HEK293 (cell line): ENCODE measurements at regions not wholly inside any gene's neighbourhood (a gene's known extent, or its start where the extent isn't known, plus 50 kb on each side); places are given as distances from the start of the nearest gene placed in this dataset.
A peak's percentile ranks its signal among the peaks of the same experiment; 100 is the strongest.

Source experiments
- CTCF ChIA-PET: fragments of 350-600 bp; formaldehyde crosslinking; extraction: SDS; loops from one replicate; lab custom pipeline; 2021; ENCODE audit warnings: antibody characterized with exemption; lab: Yijun Ruan, JAX
- POLR2A ChIA-PET: fragments of 300-600 bp; formaldehyde crosslinking; extraction: SDS; loops from one replicate; lab custom pipeline; 2020; ENCODE audit warnings: antibody characterized with exemption, inconsistent platforms; lab: Yijun Ruan, JAX
- H3K27ac ChIP-seq: fragments of 200-500 bp; sonication (Bioruptor generic); 2 replicates; pipeline ENCODE4 v1.5.1; 2014; ENCODE audit warnings: low read depth, low read length, control low read depth, inconsistent platforms; ENCODE audit errors: extremely low read depth
- H3K36me3 ChIP-seq, 2 experiments: fragments of 200-500 bp in 1 of 2; sonication (Bioruptor generic) in 1 of 2; 1 replicate in 1 of 2; 2 replicates in 1 of 2; pipeline ENCODE4 v1.5.1; 2014 to 2017; ENCODE audit warnings: inconsistent platforms in 2 of 2, low read length in 2 of 2; ENCODE audit not compliant: control insufficient read depth in 2 of 2, insufficient read depth in 1 of 2
- H3K4me1 ChIP-seq: fragments of 200-500 bp; sonication (Bioruptor generic); 2 replicates; pipeline ENCODE4 v1.5.1; 2014; ENCODE audit warnings: mild to moderate bottlenecking, low read length, inconsistent platforms; ENCODE audit not compliant: control insufficient read depth, insufficient read depth
- H3K4me3 ChIP-seq: 2 replicates; pipeline ENCODE4 v1.5.1; 2011; ENCODE audit warnings: low read depth, mild to moderate bottlenecking, control low read depth, low read length, moderate library complexity
- H3K9me3 ChIP-seq: fragments of 200-500 bp; sonication (Bioruptor generic); 2 replicates; pipeline ENCODE4 v1.5.1; 2014; ENCODE audit warnings: low read depth, low read length, inconsistent platforms; ENCODE audit not compliant: control insufficient read depth, insufficient read depth
- TCF7L2 ChIP-seq: IDR thresholded peaks from 2 replicates; pipeline ENCODE4 v1.6.1; 2011; ENCODE audit warnings: low read depth, mild to moderate bottlenecking, inconsistent platforms, low read length, moderate library complexity, borderline replicate concordance
- YY2 ChIP-seq: fragments of 450-650 bp; formaldehyde crosslinking; IDR thresholded peaks from 2 replicates; pipeline ENCODE4 v1.5.1; 2016; ENCODE audit warnings: missing biosample characterization, missing genetic modification characterization
- ZFHX2 ChIP-seq: fragments of 450-650 bp; formaldehyde crosslinking; conservative IDR thresholded peaks from 2 replicates; pipeline ENCODE4 v1.5.1; 2016; ENCODE audit warnings: missing biosample characterization, missing genetic modification characterization
- ZFP37 ChIP-seq: fragments of 450-650 bp; formaldehyde crosslinking; IDR thresholded peaks from 2 replicates; pipeline ENCODE4 v1.5.1; 2016; ENCODE audit warnings: missing biosample characterization, missing genetic modification characterization
- ZNF146 ChIP-seq: fragments of 450-650 bp; formaldehyde crosslinking; IDR thresholded peaks from 2 replicates; pipeline ENCODE4 v1.5.1; 2016; ENCODE audit warnings: missing biosample characterization, missing genetic modification characterization
- ZNF169 ChIP-seq: fragments of 450-650 bp; formaldehyde crosslinking; IDR thresholded peaks from 2 replicates; pipeline ENCODE4 v1.5.1; 2016; ENCODE audit warnings: missing biosample characterization, missing genetic modification characterization
- ZNF175 ChIP-seq: fragments of 450-650 bp; formaldehyde crosslinking; IDR thresholded peaks from 2 replicates; pipeline ENCODE4 v1.5.1; 2016; ENCODE audit warnings: missing biosample characterization, missing genetic modification characterization
- ZNF311 ChIP-seq: fragments of 450-650 bp; formaldehyde crosslinking; IDR thresholded peaks from 2 replicates; pipeline ENCODE4 v1.5.1; 2017; ENCODE audit warnings: missing biosample characterization, missing genetic modification characterization, borderline replicate concordance
- ZNF433 ChIP-seq: fragments of 450-650 bp; formaldehyde crosslinking; IDR thresholded peaks from 2 replicates; pipeline ENCODE4 v1.5.1; 2016; ENCODE audit warnings: missing biosample characterization, missing genetic modification characterization, low read depth
- ZNF610 ChIP-seq: fragments of 450-650 bp; formaldehyde crosslinking; IDR thresholded peaks from 2 replicates; pipeline ENCODE4 v1.5.1; 2016; ENCODE audit warnings: missing biosample characterization, missing genetic modification characterization, borderline replicate concordance
- ZNF654 ChIP-seq: fragments of 450-650 bp; formaldehyde crosslinking; IDR thresholded peaks from 2 replicates; pipeline ENCODE4 v1.5.1; 2016; ENCODE audit warnings: low read depth, missing biosample characterization, missing genetic modification characterization
- ZNF707 ChIP-seq: fragments of 450-650 bp; formaldehyde crosslinking; IDR thresholded peaks from 2 replicates; pipeline ENCODE4 v1.5.1; 2016; ENCODE audit warnings: missing biosample characterization, missing genetic modification characterization
- ZSCAN16 ChIP-seq: fragments of 450-650 bp; formaldehyde crosslinking; IDR thresholded peaks from 2 replicates; pipeline ENCODE4 v1.5.1; 2016; ENCODE audit warnings: missing biosample characterization, missing genetic modification characterization
- ZXDB ChIP-seq: fragments of 450-650 bp; formaldehyde crosslinking; IDR thresholded peaks from 2 replicates; pipeline ENCODE4 v1.5.1; 2016; ENCODE audit warnings: missing biosample characterization, missing genetic modification characterization
- TF ChIP-seq, protein P1 (sequence below): fragments of 450-650 bp; formaldehyde crosslinking; IDR thresholded peaks from 2 replicates; pipeline ENCODE4 v1.5.1; 2017; ENCODE audit warnings: missing biosample characterization, missing genetic modification characterization
- TF ChIP-seq, protein P2 (sequence below): fragments of 450-650 bp; formaldehyde crosslinking; IDR thresholded peaks from 2 replicates; pipeline ENCODE4 v1.5.1; 2016; ENCODE audit warnings: missing biosample characterization, missing genetic modification characterization
- TF ChIP-seq, protein P3 (sequence below): fragments of 450-650 bp; formaldehyde crosslinking; IDR thresholded peaks from 2 replicates; pipeline ENCODE4 v1.5.1; 2016; ENCODE audit warnings: missing biosample characterization, missing genetic modification characterization
- TF ChIP-seq, protein P4 (sequence below): fragments of 450-650 bp; formaldehyde crosslinking; IDR thresholded peaks from 2 replicates; pipeline ENCODE4 v1.5.1; 2016; ENCODE audit warnings: missing biosample characterization, missing genetic modification characterization
- TF ChIP-seq, protein P5 (sequence below): fragments of 450-650 bp; IDR thresholded peaks from 2 replicates; pipeline ENCODE4 v1.5.1; 2018; ENCODE audit warnings: missing biosample characterization, missing genetic modification characterization

DNA sequence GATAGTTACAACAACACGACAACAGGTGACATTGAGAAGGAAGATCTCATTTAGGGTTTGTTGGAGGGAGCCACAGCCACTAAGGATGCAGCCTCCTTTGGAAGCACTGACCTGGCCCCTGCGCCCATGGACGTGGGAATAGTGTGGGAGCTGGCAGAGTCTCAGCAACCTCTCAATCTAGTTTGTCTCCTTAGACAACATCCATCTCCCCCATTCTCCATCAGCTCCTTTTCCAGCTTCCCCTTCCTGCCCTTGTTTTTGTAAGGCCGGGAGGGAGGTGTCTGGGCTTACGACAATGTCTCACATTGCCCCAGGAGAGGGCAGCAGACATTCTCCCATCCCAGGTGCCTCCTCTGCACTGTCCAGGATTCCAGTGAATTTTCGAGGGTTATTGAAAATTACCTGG, 170.2 kb upstream of the PZP start (continued):
- TF ChIP-seq, protein P1, sequence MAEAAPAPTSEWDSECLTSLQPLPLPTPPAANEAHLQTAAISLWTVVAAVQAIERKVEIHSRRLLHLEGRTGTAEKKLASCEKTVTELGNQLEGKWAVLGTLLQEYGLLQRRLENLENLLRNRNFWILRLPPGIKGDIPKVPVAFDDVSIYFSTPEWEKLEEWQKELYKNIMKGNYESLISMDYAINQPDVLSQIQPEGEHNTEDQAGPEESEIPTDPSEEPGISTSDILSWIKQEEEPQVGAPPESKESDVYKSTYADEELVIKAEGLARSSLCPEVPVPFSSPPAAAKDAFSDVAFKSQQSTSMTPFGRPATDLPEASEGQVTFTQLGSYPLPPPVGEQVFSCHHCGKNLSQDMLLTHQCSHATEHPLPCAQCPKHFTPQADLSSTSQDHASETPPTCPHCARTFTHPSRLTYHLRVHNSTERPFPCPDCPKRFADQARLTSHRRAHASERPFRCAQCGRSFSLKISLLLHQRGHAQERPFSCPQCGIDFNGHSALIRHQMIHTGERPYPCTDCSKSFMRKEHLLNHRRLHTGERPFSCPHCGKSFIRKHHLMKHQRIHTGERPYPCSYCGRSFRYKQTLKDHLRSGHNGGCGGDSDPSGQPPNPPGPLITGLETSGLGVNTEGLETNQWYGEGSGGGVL (tag by site-specific recombination): no peak

DNA sequence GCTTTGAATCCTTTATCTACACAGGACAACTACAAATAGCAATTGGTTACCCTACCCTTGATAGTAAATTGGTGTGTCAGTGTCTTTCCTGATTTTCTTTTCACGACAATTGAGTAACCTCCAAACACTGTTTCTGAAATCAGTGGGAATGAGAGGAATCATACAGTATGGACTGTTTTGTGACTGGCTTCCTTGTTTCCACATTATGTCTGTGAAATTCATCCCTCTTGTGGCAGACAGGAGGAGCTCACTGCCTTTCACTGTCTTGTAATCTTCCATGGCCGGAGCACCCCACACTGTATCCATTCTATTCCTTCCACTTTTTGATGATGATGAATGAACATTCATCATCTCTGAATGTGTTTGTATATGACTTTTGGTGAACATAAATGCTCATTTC, 164.0 kb upstream of the PZP start:
- TF ChIP-seq ZNF610 (tag by site-specific recombination) (no peak), ZNF654 (tag by site-specific recombination) (0 out of 2 replicates have a peak, but pooled peaks have one; percentile 7)
- POLR2A ChIA-PET: no interaction called here
- Histone ChIP-seq H3K36me3 (no peaks in the 10 kb centered on the region), H3K27ac (no peak overlapping the region), H3K4me3 (no peak overlapping the region), H3K4me1 (no peaks in the 10 kb centered on the region), H3K9me3 (no peaks in the 10 kb centered on the region)
- CTCF ChIA-PET: interaction anchor here (0.6 to 1.3 kb wide), 3 partner anchors 41 to 292 kb away, joined by 3 to 4 read pairs (median 3); no protein-coding TSS in a partner anchor

DNA sequence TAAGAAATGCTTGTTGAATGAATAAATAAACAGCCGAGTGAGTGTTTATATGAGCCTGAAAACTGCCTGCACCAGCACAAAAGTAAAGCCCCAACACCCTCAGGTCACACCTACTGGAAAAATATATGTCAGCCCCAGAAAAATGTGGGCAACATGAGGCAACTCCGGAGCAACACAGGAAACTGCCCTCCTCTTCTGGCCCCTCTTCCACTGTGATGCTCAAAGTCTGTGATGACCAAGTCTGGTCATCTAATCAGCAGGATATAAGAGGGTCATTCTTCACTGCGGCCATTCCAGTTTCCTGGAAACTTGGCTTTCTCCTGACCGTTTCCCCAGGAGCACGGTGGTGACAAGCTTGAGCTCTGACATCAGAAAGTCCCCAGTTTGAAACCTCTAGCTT, 159.6 kb upstream of the PZP start:
- no peak for TF ChIP-seq ZNF175 (tag by site-specific recombination)
- no peak for TF ChIP-seq ZXDB (tag by site-specific recombination)
- TF ChIP-seq, protein P2, sequence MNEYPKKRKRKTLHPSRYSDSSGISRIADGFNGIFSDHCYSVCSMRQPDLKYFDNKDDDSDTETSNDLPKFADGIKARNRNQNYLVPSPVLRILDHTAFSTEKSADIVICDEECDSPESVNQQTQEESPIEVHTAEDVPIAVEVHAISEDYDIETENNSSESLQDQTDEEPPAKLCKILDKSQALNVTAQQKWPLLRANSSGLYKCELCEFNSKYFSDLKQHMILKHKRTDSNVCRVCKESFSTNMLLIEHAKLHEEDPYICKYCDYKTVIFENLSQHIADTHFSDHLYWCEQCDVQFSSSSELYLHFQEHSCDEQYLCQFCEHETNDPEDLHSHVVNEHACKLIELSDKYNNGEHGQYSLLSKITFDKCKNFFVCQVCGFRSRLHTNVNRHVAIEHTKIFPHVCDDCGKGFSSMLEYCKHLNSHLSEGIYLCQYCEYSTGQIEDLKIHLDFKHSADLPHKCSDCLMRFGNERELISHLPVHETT (tag by site-specific recombination): no peak
- TF ChIP-seq, protein P3, sequence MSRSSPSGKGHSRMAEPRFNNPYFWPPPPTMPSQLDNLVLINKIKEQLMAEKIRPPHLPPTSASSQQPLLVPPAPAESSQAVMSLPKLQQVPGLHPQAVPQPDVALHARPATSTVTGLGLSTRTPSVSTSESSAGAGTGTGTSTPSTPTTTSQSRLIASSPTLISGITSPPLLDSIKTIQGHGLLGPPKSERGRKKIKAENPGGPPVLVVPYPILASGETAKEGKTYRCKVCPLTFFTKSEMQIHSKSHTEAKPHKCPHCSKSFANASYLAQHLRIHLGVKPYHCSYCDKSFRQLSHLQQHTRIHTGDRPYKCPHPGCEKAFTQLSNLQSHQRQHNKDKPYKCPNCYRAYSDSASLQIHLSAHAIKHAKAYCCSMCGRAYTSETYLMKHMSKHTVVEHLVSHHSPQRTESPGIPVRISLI: no peak
- TF ChIP-seq, protein P4, sequence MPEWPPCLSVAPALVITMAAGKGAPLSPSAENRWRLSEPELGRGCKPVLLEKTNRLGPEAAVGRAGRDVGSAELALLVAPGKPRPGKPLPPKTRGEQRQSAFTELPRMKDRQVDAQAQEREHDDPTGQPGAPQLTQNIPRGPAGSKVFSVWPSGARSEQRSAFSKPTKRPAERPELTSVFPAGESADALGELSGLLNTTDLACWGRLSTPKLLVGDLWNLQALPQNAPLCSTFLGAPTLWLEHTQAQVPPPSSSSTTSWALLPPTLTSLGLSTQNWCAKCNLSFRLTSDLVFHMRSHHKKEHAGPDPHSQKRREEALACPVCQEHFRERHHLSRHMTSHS (tag by site-specific recombination): no peak
- TF ChIP-seq ZNF311 (tag by site-specific recombination): no peak
- no peak for TF ChIP-seq ZNF433 (tag by site-specific recombination)
- TF ChIP-seq ZSCAN16: no peak
- no peak for TF ChIP-seq ZNF707 (tag by site-specific recombination)
- TF ChIP-seq ZFP37 (tag by site-specific recombination): no peak
- TF ChIP-seq, protein P5, sequence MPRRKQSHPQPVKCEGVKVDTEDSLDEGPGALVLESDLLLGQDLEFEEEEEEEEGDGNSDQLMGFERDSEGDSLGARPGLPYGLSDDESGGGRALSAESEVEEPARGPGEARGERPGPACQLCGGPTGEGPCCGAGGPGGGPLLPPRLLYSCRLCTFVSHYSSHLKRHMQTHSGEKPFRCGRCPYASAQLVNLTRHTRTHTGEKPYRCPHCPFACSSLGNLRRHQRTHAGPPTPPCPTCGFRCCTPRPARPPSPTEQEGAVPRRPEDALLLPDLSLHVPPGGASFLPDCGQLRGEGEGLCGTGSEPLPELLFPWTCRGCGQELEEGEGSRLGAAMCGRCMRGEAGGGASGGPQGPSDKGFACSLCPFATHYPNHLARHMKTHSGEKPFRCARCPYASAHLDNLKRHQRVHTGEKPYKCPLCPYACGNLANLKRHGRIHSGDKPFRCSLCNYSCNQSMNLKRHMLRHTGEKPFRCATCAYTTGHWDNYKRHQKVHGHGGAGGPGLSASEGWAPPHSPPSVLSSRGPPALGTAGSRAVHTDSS (tag by site-specific recombination): no peak
- TF ChIP-seq YY2 (tag by site-specific recombination): no peak
- no peak for TF ChIP-seq TCF7L2
- no peak for TF ChIP-seq ZNF146 (tag by site-specific recombination)
- no peak for TF ChIP-seq ZNF169 (tag by site-specific recombination)
- no peak for TF ChIP-seq ZFHX2 (tag by site-specific recombination)
- H3K9me3 ChIP-seq: no peaks in the 10 kb centered on the region
- CTCF ChIA-PET: interaction anchor here (1.6 kb wide), 1 partner anchor 32 kb away, joined by 3 read pairs; no protein-coding TSS in a partner anchor
- H3K4me1 ChIP-seq: no peaks in the 10 kb centered on the region
- no peak overlapping the region for H3K4me3 ChIP-seq
- POLR2A ChIA-PET: no interaction called here
- H3K36me3 ChIP-seq: no peaks in the 10 kb centered on the region
- no peak overlapping the region for H3K27ac ChIP-seq
